HG03095 (cell line): ENCODE measurements at regions not wholly inside any gene's neighbourhood (a gene's known extent, or its start where the extent isn't known, plus 50 kb on each side); places are given as distances from the start of the nearest gene placed in this dataset.
"Not testable (repeated sequence)": the region's sequence is repeated elsewhere in the genome, so short reads cannot be mapped to it uniquely, and the experiment has no call there.

Source experiments
- ATAC-seq: cut with Tn5 transposase; IDR thresholded peaks from one replicate; pipeline ENCODE4 v1.9.1; 2021; ENCODE audit warnings: moderate library complexity; ENCODE audit not compliant: unreplicated experiment

- no peak for ATAC-seq
These were observed 1614.6 kb downstream of the PCDH9 start for GRCh38 chr13:65615506-65615905.

GRCh38 chr13:65613004-65613403 is 1617.1 kb downstream of the PCDH9 start:
- no peak for ATAC-seq

GRCh38 chr13:65609350-65609749 is 1620.8 kb downstream of the PCDH9 start:
- no peak for ATAC-seq

DNA sequence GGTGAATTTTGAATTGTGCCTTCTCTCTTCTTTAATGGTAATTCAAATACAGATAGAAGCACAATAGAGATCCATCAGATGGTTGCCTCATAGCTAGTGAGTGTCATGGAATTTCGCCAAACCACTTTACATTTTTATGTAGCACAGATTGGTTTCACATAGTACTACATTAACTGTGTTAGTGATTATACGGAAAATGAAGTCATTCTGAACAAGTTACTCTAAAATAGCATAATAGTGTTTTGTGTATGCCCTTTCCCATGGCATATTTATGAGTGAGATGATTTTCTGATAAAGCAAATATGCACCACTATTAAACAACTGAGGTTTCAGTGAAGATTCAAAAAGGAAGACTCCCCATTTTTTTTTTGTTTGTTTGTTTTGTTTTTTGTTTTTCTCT is 1623.5 kb downstream of the PCDH9 start:
- ATAC-seq, result no peak

DNA sequence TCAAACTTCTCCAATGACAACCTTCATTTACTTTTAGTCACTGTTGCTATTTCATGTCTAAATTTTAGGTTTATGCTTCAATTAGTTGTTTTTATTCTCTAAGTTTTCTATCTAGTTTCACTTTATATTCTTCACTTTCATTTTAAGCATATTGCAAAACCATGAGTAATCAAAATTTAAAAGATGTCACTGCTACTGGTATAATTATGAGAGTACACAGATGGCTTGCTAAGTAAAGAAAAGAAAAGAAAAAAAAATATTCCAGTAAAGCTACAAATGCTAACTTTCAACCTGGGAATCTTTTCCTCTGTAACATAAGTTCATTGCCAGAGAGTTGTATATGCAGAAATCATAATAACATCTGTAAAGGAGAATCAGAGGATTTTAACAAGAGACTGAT is 1624.7 kb downstream of the PCDH9 start:
- no peak for ATAC-seq

DNA sequence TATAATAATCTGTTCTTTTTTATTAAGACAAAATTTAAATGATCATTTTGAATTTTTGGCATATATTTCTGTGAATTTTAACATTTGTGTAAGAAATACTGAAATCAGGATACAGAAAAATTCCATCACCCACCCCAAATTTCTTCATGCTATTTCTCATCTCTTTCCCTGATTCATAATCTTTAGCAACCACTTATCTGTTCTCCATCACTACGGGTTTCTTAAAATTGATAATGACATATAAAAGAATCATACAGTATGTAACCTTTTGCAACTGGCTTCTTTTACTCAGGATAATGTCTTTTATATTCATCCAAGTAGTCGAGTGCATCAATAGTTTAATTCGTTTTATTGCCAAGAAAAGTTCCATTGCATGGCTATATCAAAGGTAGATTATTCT is 1627.0 kb downstream of the PCDH9 start:
- ATAC-seq, result no peak

DNA sequence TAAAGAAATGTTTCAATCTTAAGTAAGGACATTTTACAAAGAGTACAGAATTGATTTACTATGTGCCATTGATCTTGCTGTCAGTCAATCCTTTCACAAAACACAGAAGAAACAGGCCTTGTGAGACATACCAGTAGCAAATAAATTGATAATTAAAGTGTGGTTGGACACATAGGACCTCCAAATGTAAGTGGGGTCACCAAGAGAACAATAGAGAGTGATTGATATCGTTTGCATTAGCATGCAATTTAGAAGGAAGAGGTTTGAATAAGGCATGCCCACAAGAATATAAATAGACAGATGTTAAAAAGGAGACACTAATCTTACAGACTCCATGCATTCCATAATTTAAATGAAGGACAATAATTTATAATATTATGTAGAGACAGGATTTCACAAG is 1628.3 kb downstream of the PCDH9 start:
- no peak for ATAC-seq

GRCh38 chr13:65600702-65601101 is 1629.4 kb downstream of the PCDH9 start:
- ATAC-seq, result no peak

- no peak for ATAC-seq
These were observed 1632.0 kb downstream of the PCDH9 start for GRCh38 chr13:65597839-65598818.

- ATAC-seq, result no peak
These were observed 1634.2 kb downstream of the PCDH9 start for GRCh38 chr13:65595916-65596315.

GRCh38 chr13:65594298-65594781 is 1635.8 kb downstream of the PCDH9 start:
- ATAC-seq, result no peak

- ATAC-seq, result no peak
These were observed 1636.8 kb downstream of the PCDH9 start for GRCh38 chr13:65593298-65593874.

DNA sequence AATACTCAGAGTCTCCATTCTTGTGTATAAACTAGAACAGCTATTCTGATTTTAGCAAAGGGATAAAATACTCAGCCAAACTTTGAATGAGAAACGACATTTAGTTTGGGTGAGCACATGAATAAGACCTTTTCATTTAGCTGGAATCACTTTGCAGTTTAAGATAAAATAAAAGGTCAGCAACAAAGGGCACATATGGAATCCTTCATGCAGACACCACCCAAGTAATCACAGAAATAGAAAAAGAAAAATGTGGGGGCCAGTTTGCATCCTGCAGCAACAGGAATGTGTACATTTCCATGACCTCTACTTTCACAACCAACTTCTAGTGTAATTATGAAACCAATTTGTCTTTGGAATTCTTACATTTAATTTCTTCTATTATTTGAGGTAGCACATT is 1637.4 kb downstream of the PCDH9 start:
- ATAC-seq, result no peak

GRCh38 chr13:65585346-65585745 is 1644.8 kb downstream of the PCDH9 start:
- no peak for ATAC-seq

DNA sequence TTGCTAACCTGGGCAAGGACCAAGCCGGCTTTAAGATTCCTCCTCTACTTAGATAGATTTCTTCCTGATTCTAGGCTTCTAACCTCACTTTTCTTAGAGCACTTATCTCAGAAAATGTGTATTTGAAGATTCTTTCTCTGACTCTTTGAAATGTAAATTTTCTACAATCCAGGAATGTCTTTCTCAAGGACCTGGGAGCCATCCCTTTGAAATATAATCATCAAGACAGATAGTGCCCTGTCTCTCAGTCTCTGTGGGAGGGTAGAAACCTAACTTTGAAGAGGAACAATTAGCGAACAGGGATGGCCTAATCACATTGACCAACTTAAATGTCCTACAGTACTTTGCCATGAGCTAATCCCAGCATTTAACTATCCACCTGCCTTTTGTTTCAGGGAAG is 1646.0 kb downstream of the PCDH9 start:
- ATAC-seq, result no peak

DNA sequence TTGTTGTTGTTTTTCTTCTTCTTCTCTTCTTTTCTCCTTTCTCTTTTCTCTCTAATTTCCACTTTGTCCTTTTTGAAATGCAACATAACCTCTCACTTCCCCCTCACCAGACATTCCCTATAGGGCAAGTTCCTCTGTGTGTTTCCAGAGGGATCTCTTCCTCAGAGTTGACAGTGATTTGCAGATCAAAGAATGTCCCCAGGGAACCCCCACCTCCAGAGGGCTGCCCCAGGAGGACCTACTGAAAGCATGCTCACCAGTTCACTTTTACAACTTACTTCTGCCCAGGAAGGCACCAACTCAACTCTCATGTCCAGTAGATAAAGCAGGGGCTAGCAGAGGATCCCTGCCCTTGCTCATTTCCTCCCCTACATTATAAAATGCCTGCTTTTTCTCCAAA is 1648.0 kb downstream of the PCDH9 start:
- ATAC-seq, result no peak

- not testable (repeated sequence) for ATAC-seq
These were observed 1665.6 kb downstream of the PCDH9 start for GRCh38 chr13:65564561-65564960.

- ATAC-seq, result no peak
These were observed 1667.8 kb downstream of the PCDH9 start for GRCh38 chr13:65562305-65562704.

GRCh38 chr13:65560936-65561335 is 1669.2 kb downstream of the PCDH9 start:
- no peak for ATAC-seq

- no peak for ATAC-seq
These were observed 1674.2 kb downstream of the PCDH9 start for GRCh38 chr13:65555962-65556361.

GRCh38 chr13:65553096-65553727 is 1676.9 kb downstream of the PCDH9 start:
- ATAC-seq, result no peak

DNA sequence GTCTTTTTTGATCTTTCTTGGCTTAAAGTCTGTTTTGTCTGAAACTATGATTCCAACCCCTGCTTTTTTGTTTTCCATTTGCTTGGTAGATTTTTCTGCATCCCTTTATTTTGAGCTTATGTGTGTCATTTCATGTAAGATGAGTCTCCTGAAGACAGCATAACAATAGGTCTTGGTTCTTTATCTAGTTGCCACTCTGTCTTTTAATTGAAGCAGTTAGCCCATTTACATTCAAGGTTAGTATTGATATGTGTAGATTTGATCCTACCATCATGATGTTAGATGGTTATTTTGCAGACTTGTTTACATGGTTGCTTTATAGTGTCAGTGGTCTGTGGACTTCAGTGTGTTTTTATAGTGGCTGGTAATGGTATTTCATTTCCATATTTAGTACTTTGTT is 1678.9 kb downstream of the PCDH9 start:
- no peak for ATAC-seq
